Gastroesophageal sphincter (tissue), 4 donors: ENCODE measurements at regions not wholly inside any gene's neighbourhood (a gene's known extent, or its start where the extent isn't known, plus 50 kb on each side); places are given as distances from the start of the nearest gene placed in this dataset.

Experiments
- ATAC-seq: fragments of 150-250 bp; one replicate; pipeline ENCODE4 v1.9.1; 2016; ENCODE audit warnings: mild to moderate bottlenecking, moderate library complexity
- H3K27ac ChIP-seq, 4 donors: fragments of 200-600 bp; sonication (generic) in 3 of 4; 1 replicate in 3 of 4; 2 replicates in 1 of 4; pipeline ENCODE4 v1.5.1; 2016 to 2019
- H3K27me3 ChIP-seq: fragments of 200-600 bp; sonication (generic); one replicate; pipeline ENCODE4 v1.5.1; 2019
- H3K36me3 ChIP-seq, 2 donors: fragments of 200-600 bp; sonication (generic); one replicate each; pipeline ENCODE4 v1.5.1; 2019; ENCODE audit warnings: control low read depth in 1 of 2
- H3K4me1 ChIP-seq, 3 donors: fragments of 200-600 bp; sonication (generic); 1 replicate in 2 of 3; 2 replicates in 1 of 3; pipeline ENCODE4 v1.5.1; 2016 to 2019; ENCODE audit warnings: control low read depth in 2 of 3
- H3K4me3 ChIP-seq, 2 donors: fragments of 200-600 bp; sonication (generic); one replicate each; pipeline ENCODE4 v1.5.1; 2019; ENCODE audit warnings: mild to moderate bottlenecking in 1 of 2, moderate library complexity in 1 of 2
- H3K9me3 ChIP-seq, 3 donors: fragments of 200-600 bp; sonication (generic); one replicate each; pipeline ENCODE4 v1.5.1; 2017 to 2019; ENCODE audit warnings: control low read depth in 2 of 3
- EP300 ChIP-seq: sonication (generic); formaldehyde crosslinking; IDR thresholded peaks from one replicate; pipeline ENCODE4 v1.6.1; 2017; ENCODE audit warnings: antibody characterized with exemption, mild to moderate bottlenecking
- POLR2A ChIP-seq, 2 donors: fragments of 450-650 bp; IDR thresholded peaks; one replicate each; pipeline ENCODE4 v1.6.1; 2017; ENCODE audit warnings: antibody characterized with exemption in 2 of 2, mild to moderate bottlenecking in 2 of 2, moderate library complexity in 1 of 2
- POLR2AphosphoS5 ChIP-seq: sonication (generic); formaldehyde crosslinking; IDR thresholded peaks from one replicate; pipeline ENCODE4 v1.6.1; 2017; ENCODE audit warnings: antibody characterized with exemption
- WGBS, 2 donors: methylation state at CpG; one replicate each; pipeline ENCODE4 v1.1.5; 2018; ENCODE audit warnings: low coverage in 1 of 2; 5-methylcytosine and 5-hydroxymethylcytosine counted together
- TF ChIP-seq, protein P1 (sequence below), 4 experiments: fragments of 200-600 bp in 2 of 4; fragments of 450-650 bp in 2 of 4; sonication (generic) in 1 of 4; IDR thresholded peaks; one replicate each; pipeline ENCODE4 v1.5.1; 2017 to 2019; ENCODE audit warnings: antibody characterized with exemption in 4 of 4, mild to moderate bottlenecking in 2 of 4, moderate library complexity in 2 of 4

DNA sequence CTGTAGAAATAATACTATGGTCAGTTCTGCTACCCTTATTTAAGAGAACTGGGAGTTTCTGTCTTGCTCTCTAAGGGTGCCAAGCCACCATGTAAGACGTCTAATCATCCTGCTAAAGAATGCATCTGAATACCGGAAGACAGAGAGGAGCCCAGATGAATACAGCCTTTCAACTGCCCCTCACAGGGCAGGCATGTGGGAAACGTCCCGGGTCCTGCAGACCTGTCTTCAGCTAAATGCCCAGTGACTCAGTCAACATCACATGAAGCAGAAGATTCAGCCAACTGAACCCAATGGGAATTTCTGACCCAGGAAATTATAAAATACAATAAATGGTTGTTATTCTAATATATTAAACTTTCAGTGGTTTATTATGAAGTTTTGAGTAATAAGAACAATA lies 2141.0 kb upstream of the AGA start:
- TF ChIP-seq, protein P1, sequence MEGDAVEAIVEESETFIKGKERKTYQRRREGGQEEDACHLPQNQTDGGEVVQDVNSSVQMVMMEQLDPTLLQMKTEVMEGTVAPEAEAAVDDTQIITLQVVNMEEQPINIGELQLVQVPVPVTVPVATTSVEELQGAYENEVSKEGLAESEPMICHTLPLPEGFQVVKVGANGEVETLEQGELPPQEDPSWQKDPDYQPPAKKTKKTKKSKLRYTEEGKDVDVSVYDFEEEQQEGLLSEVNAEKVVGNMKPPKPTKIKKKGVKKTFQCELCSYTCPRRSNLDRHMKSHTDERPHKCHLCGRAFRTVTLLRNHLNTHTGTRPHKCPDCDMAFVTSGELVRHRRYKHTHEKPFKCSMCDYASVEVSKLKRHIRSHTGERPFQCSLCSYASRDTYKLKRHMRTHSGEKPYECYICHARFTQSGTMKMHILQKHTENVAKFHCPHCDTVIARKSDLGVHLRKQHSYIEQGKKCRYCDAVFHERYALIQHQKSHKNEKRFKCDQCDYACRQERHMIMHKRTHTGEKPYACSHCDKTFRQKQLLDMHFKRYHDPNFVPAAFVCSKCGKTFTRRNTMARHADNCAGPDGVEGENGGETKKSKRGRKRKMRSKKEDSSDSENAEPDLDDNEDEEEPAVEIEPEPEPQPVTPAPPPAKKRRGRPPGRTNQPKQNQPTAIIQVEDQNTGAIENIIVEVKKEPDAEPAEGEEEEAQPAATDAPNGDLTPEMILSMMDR (IDR thresholded peaks at IDR 0.05), result no peak
- TF ChIP-seq EP300 (no peak), POLR2A (IDR thresholded peaks at IDR 0.05) (no peak), POLR2AphosphoS5 (no peak)

DNA sequence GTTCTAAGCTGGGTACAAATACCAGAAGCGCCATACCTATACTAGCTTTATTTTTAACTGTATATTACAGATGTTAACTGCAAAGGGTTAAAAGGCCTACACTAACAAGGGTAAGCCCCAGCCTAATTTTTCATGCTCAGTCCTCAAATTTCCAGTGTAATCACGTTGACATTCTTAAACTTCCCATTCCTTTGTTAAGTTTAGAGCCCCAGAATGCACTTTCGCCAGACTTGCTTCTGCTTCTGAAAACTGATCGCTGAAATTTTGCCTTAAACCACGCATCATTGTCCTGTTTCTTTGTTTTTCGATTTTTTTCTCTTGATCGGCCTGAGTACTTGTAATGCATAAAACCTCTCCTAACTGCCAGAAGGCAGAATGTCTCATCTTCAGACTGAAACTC lies 2141.9 kb upstream of the AGA start:
- no peaks in the 10 kb centered on the region for H3K27me3 ChIP-seq
- no peaks in the 10 kb centered on the region for H3K9me3 ChIP-seq
- H3K4me3 ChIP-seq, result no peak overlapping the region
- TF ChIP-seq POLR2A (IDR thresholded peaks at IDR 0.05), result no peak
- no peak for TF ChIP-seq POLR2AphosphoS5
- no peak for TF ChIP-seq EP300
- TF ChIP-seq, protein P1 (IDR thresholded peaks at IDR 0.05), result no peak
- no peak overlapping the region for H3K27ac ChIP-seq
- no peaks in the 10 kb centered on the region for H3K36me3 ChIP-seq
- no peaks in the 10 kb centered on the region for H3K4me1 ChIP-seq
- WGBS, 2 donors, result 31 to 60% methylated on average over 5 to 7 of the region's 7 CpGs
- ATAC-seq, result no peak

More for the DNA sequence above, 2141.0 kb upstream of the AGA start:
- no peak overlapping the region for H3K4me3 ChIP-seq
- H3K4me1 ChIP-seq, result no peaks in the 10 kb centered on the region
- H3K9me3 ChIP-seq, result peaks cover 0 to 5% (median 0%) of the 10 kb centered on the region in 3 donors
- no peaks in the 10 kb centered on the region for H3K36me3 ChIP-seq
- ATAC-seq, result no peak
- no peak overlapping the region for H3K27ac ChIP-seq
- H3K27me3 ChIP-seq, result no peaks in the 10 kb centered on the region
- 25% methylated on average over 4 of the region's 4 CpGs; no CpG with 5 or more reads in 1 of the 2 donors for WGBS, 2 donors

DNA sequence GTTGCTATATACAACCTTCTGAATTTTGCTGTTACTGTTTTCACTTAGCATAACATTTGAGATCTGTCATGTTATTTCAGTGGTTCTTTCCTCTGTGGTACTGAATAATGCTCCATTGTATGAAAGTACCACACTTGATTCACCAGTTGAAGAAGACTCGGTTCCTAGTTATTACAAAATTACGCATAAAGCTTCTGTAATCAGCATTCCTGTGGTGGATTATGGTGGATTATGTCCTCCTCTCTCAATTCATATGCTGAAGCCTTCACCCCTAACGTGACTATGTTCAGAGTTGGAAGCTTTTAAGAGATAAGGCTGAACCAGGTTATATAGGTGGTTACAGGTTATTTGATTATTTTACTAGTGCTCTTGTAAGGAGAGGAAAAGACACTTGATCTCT lies 2143.5 kb upstream of the AGA start:
- Histone ChIP-seq H3K36me3 (no peaks in the 10 kb centered on the region), H3K4me1 (no peaks in the 10 kb centered on the region), H3K4me3 (no peak overlapping the region), H3K9me3 (no peaks in the 10 kb centered on the region), H3K27ac (no peak overlapping the region), H3K27me3 (no peaks in the 10 kb centered on the region)
- TF ChIP-seq POLR2A (IDR thresholded peaks at IDR 0.05), result no peak
- no peak for TF ChIP-seq EP300
- no peak for TF ChIP-seq POLR2AphosphoS5
- TF ChIP-seq, protein P1 (IDR thresholded peaks at IDR 0.05), result no peak
- WGBS, 2 donors, result 67 to 84% methylated on average over 3 of the region's 3 CpGs
- no peak for ATAC-seq

DNA sequence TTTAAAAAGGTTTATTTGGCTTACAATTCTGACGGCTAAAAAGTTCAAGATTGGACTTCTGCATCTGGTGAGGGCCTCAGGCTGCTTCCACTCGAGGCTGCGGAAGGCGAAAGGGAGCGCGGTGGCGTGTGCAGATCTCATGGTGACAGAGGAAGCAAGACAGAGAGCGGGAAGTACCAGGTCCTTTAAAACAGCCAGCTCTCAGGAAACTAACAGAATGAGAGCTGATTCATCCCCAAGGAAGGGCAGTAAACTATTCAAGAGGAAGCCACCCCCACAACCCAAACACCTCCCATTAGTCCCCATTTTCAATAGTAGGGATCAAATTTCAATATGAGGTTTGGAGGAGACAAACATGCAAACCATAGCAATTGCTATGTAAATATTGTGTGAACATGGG lies 2144.2 kb upstream of the AGA start:
- Histone ChIP-seq H3K4me1 (no peaks in the 10 kb centered on the region), H3K27me3 (no peaks in the 10 kb centered on the region), H3K9me3 (no peaks in the 10 kb centered on the region), H3K4me3 (no peak overlapping the region), H3K27ac (no peak overlapping the region), H3K36me3 (no peaks in the 10 kb centered on the region)
- TF ChIP-seq, protein P1 (IDR thresholded peaks at IDR 0.05), result no peak
- no peak for TF ChIP-seq POLR2AphosphoS5
- no peak for TF ChIP-seq EP300
- TF ChIP-seq POLR2A (IDR thresholded peaks at IDR 0.05), result no peak
- no peak for ATAC-seq
- WGBS, 2 donors, result 88 to 100% methylated on average over 5 to 8 of the region's 8 CpGs

DNA sequence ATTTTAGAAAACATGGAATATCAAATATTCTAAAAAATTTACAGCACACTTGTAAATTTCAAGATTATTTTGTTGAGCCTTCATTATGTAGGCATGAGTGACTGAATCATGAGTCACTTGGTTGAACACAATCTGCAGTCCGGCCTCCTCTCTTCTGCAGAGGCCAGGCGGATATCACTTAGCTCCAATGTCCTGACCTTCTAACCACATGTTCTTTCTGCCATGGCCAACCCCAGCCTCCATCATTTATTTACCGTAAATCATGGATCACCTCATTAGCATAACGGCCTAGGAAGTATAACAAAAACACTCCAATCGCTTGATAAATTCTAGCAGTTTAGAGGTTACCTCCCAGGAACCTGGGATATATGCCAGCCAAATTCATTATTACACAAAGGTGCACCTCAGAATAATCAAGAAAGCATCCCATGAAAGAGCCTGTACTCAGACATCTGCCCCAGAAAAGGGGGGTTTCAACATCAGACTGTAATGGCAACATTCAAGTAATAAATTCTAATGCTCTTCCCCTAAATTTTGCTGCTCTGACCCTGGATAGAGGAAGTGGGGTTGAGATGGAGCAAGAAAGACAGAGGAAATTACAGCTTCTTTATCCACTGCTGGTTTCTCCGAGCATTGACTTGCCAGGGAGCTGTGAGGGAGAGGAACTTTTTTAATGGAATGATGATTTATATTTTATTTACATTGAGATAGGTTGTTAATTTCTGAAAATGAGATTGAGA lies 2153.6 kb upstream of the AGA start:
- Histone ChIP-seq H3K4me3 (no peak overlapping the region), H3K27me3 (no peaks in the 10 kb centered on the region), H3K27ac (no peak overlapping the region), H3K9me3 (no peaks in the 10 kb centered on the region), H3K4me1 (no peaks in the 10 kb centered on the region), H3K36me3 (no peaks in the 10 kb centered on the region)
- TF ChIP-seq, protein P1 (IDR thresholded peaks at IDR 0.05), result no peak
- TF ChIP-seq EP300 (no peak), POLR2AphosphoS5 (no peak), POLR2A (IDR thresholded peaks at IDR 0.05) (no peak)
- WGBS, 2 donors, result 65 to 78% methylated on average over 4 to 6 of the region's 6 CpGs
- no peak for ATAC-seq
